ENCODE measurements at regions not wholly inside any gene's neighbourhood (a gene's known extent, or its start where the extent isn't known, plus 50 kb on each side); places are given as distances from the start of the nearest gene placed in this dataset.
"Not testable (repeated sequence)": the region's sequence is repeated elsewhere in the genome, so short reads cannot be mapped to it uniquely, and the experiment has no call there.

DNA sequence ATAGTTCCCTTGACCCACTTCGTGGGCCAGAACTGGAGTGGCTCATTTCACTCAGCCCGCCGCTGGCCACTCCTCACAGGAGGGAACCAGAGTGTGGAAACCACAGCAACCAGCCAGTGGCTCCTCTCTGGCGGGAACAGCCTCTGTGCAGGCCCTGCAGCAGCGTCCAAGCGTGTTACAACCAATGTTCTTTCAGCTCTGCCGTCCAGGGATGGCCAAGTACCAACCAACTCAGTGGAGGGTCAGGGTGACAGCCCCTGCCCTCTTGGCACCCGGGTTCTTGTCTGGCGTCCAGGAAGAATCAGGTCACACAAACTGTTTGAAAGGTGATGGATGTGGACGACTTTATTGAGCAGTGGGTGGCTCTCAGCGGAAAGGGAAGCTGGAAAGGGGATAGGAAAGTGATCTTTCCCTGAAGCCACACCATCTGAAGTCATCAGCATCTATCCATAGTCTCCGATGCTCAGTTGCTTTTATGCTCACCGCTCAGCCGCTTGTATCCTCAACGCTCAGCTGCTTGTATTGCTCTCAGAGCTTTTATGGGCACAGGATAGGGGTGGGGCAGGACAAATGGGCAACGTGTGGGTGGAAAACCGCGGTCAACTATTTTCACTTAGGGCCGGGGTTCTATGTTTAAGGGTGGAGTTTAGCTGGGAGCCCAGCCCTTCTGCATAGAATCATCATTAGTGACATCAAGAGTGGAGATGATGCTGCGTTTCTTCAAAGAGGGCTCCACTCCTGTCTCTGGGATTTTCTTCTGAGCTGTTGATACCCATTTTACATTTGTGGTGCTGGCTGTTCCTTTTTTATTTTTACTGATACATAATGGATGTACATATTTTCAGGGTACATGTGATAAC is 250.2 kb downstream of the RRAGC start:
- DNase-seq (ENCODE audit: low spot score): no peak

DNA sequence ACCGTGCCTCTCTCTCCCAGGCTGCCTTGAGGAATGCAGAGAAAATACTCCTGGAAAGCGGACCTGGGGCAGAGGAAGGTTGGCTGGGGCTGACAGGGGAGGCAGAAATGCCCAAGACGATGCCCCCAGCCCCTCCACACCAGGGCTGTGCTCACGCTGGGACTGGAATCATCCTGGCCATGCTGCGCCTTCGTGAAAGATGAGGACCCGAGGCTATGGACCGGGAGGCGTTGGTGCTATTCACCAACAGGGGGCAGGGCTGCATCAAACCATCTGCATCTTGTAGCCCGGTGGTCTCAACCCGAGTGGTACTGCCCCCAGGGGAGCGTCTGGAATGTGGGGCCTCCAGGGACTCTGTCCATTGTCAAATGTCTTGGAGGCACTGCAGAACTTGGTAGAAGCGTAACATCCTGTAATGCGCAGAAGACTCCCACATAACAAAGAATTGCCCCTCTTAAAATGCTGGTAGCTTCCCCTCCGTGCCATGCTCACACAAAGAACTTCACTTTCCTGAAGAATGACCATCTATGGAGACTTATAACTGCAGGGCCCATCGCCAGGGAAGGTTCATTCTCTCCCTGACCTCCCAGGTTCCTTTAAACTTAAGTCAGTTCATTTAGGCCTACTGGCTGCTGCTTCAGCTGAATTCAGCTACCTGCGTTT is 251.2 kb downstream of the RRAGC start:
- peak; percentile 58 for DNase-seq (ENCODE audit: low spot score)

DNA sequence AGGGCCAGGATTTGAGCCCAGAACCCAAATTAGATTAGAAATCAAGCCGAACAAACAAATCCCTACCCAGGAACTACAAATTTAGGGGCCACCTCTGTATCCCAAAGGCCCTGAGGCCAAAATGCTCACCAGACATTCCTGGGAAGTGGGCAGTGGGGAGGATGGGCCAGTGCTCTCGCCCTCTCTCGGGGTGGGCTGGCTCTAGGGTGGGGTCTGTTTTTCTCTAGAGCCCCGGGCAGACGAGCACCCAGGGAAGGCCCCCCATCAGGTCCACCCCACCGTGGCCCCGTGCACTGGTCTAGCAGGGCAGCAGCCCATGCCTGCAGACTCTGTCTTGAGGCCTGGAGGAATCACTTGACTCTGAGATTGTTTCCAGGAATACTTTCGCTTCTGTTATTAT is 252.0 kb downstream of the RRAGC start:
- DNase-seq (ENCODE audit: low spot score): no peak

DNA sequence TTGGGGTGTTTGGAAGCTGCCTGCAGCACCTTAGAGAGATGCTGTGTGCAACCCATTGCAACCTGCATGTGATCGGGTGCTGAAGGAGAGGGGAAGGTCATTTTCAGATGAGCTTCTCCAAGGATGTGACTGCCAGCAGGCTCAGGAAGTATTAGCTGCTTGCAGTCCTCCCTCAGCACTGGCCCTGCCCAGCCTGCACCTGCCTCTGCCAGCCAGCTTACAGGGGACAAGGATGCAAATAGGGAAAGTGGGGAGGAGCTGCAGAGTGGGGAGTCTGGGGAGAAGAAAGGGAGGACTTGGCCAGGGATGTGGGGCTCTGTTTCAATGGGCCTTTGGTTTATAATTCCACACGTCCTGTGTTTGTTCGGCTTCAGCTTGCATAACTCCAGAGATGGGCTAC is 254.5 kb downstream of the RRAGC start:
- no peak for DNase-seq (ENCODE audit: low spot score)

DNA sequence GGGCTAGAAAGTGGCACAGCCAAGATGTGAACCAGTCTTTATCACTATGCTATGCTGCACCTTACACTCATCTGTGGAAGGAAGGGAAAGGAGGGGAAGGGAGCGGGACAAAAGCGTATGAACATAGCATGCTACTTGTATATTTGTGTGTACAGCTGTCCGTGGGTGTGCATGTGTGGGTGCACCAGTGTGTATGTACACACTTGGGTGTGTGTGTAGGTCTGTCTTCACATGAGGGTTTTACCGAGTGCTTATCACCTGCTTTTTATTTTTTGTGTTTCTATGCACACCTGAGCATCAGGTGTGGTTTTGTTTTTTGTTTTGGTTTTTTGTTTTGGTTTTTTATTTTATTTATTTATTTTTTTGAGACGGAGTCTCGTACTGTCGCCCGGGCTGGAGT is 255.7 kb downstream of the RRAGC start:
- DNase-seq (ENCODE audit: low spot score): no peak

DNA sequence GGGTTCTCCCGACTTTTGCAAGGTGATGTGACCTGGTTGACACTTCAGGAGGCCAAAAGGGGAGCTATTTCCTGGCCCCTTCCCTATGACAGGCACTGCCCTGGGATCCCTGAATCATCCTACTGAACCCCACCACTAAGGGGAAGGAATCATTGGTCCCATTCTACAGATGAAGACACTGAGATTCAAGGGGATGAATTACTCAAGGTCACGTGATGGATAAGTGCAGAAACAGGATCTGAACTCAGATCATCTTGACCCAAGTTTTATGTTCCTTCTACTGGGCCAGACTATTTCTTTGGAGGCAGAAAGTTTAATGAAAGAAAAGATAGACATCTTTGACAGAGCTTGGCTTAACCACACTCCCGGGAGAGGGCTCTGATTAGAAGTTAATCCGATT is 258.7 kb downstream of the RRAGC start:
- no peak for DNase-seq (ENCODE audit: low spot score)

DNA sequence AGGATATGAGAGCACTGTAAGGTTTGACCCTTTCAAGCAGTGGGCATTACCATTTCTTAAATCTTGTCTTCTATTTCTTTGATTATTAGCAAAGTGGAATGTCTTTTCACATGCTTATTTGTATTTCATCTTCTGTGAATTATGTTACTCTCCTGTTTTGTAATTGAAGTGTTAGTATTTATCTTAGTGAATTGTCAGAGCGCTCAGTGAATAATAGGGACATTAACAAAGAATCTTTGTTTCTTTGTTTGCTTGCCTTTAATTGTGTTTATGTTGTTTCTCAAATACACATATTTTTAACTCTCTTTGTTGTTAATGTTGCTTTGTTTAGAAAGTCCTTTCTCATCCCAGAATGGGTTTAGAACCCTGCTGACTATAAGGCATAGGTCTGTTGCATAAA is 259.3 kb downstream of the RRAGC start:
- DNase-seq (ENCODE audit: low spot score): no peak

DNA sequence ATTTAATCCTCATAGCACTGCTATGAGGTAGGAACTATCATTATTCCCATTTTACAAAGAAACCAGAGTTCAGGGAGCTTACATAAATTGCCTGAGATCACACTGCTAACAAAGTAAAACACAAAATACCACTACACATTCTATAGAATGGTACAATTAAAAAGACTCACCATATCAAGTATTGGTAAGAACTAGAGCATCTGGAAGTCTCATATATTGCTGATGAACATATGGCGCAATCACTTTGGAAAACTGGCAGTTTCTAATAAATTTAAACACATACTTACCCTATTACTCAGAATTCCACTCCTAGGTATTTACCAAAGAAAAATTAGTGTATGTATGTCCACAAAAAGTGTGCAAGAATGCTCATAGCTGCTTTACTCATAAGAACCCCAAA is 261.5 kb downstream of the RRAGC start:
- DNase-seq (ENCODE audit: low spot score): no peak

DNA sequence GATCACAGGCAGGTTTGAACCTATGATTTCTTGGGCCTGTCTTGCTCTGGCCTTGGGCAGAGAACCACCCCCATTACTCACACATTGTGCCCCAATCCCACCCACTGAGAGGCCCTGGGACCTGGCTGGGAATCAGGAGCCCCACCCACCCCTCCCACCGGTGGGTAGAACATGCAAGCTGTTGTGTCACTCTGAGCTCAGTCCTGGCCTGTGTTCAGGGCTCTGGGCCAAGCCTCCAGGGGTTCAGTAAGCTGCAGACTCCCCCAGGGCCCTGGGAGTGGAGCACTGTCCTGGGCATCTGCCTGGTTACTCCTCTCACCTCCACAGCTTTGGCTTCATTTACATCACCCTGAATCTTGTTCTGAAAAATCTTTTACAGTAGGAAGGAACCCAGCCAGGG is 270.5 kb downstream of the RRAGC start:
- DNase-seq (ENCODE audit: low spot score): no peak

DNA sequence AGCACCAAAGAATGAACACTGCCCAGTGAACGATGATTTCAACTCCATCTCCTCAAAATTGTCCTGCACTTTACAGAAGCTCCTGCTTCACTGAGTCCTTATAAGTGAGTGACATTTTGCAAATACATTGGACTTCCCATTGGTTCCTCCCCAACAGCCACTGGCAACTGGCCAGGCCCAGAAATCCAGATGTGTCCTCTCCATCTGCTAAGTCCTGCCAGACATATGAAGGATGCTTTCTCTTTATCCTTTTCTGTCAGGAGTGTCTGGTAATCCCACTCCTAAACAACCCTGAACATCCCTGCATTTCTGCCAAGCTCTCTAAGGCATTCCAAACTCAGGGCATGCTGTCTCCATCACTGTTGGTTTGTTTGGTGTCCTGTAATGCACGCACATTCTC is 271.8 kb downstream of the RRAGC start:
- DNase-seq (ENCODE audit: low spot score): no peak

DNA sequence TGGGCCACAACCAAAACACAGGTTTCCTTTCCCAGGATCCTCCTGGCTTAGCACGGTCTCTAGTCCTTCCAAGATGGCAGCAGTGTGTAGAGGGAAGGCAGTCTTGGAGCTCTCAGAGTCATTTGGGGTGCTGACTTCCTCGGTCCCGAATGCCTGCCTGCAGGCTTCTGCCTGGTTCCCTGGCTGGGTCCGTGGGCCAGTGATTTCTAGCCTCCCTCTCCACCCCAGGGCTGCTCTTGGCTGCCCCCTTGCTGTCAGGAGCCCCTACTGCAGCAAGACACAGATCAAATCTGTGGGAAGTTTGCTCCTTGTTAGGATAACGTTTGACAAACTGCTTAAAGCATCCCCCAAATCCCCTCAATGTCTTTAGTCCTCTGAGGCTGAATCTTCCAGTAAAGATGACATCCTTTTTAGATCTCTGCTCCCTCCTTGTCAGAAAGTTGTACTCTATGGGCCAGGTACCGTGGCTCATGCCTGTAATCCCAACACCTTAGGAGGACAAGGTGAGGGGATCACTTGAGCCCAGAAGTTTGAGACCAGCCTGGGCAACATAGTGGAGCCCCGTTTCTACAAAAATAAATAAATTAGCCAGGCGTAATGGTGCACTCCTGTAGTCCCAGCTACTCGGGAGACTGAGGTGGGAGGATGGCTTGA is 272.5 kb downstream of the RRAGC start:
- DNase-seq (ENCODE audit: low spot score): peak; percentile 82

DNA sequence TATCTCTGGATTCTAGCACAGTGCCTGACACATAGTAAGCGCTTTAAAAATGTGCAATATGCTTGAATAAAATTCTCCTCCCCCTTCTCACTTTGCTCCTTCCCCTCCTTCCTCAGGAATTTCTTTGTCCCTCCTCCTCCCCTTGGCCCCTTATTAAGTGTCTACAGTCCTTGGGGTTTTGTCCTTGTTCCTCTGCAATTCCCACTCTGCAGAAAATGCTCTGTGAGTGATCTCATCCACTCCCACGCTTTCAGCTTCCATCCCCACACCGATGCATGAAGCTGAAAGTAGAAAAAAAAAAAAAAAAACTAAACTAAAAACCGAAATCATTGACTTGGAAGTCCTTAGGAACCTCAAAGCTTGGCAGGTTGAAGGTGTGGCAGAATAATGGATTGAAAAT is 273.6 kb downstream of the RRAGC start:
- DNase-seq (ENCODE audit: low spot score): no peak

DNA sequence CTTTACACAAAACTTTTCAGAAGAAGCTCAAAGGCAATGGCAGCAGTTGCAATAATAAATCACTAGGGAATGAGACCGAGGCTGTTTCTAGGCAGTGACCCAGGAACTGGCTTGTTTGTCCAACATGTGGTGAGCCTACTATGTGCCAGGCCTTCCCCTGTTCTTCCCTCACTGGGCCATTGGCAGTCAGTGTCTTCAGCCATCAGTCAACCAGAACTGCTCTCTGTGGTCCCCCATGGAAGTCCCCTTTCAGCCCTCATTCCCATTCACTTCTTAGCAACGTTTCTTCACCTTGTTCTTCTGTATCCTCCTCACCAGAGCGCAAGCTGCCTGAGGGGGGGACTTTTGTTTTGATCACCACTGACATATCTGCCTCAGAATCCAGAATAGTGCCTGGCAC is 274.1 kb downstream of the RRAGC start:
- DNase-seq (ENCODE audit: low spot score): no peak

DNA sequence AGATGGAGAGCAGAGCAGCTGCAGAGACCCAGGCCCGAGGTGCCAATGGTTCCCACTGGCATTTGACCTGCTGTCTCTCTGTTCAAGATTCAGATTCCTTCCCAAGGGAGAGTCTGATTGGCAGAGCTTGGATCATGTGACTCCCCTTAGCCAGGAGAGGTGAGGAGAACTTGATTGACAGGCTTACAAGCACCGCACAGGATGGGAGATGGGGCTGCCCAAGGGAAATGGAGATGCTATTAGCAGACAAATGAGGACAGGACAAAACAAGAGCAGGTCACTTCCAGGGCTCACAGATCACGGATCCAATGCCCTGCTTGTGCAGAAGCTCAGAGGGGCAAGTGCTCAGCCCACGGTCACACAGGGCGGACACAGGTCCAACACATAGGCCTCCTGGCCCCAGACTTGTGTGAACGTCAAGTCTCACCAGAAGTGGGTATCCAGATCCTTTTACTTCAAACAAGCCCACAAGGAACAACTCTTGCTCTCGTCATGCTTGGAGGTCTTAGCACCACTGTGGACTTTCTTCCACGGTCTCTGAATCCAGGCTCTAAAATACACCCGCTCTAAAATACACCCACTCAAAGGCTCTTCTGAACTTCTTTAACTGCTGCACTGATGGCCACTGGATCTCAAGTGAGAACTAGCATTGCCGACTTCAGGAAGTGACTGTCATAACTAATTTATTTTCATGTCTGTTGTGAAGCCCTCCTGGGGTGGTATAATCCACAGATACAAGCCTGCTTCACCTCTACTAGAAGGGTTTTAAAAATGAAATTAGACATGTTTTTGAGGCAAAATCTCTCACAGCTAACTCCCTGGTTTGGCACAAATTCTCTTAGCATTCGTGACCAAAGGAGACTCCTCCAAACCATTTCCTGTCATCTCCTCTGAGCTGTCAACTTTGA is 274.9 kb downstream of the RRAGC start:
- no peak for DNase-seq (ENCODE audit: low spot score)

DNA sequence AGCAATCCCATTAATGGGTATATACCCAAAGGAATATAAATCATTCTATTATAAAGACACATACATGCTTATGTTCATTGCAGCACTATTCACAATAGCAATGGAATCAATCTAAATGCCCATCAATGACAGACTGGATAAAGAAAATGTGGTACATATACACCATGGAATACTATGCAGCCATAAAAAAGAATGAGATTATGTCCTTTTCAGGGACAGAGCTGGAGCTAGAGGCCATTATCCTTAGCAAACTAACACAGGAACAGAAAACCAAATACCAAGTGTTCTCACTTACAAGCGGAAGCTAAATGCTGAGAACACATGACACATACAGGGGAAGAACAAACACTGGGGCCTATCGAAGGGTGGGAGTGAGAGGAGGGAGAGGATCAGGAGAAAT is 276.3 kb downstream of the RRAGC start:
- DNase-seq (ENCODE audit: low spot score): not testable (repeated sequence)

DNA sequence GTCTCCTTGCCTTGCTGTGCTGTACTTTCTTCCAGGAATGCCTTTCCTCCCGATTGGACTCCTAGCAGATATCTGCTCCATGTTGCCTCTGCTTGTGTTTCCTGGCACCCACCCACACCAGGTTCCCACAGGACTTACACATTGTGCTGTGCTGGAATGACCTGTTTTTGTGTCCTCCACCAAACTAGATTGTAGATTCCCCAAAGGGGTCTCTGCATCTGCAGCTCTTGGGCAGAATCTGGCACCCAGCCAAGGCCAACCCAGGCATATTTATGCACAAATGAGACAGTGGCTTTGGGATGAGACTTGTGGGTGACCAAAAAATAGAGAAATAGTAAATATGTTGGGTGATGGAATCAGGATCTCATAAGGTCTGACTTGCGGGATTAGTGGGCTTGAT is 278.2 kb downstream of the RRAGC start:
- no peak for DNase-seq (ENCODE audit: low spot score)

DNA sequence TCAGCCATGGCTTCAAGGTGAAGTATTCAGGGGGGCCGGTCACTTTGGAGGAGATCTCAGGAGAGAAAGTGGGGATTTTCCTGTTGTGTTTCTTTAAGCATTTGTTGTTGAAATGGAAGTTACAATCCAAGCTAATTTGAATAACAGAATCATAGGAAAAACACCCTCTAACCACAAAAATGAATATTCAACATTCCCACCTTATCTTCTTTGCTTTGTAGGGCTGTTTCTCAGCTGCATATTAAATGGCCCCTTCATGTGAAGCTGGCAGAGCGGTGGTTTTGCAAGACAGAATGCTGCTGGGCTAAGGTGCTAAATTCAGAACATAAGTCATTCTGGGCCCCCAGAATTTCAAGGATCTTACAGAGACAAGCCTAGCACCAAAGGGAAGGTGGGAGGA is 279.0 kb downstream of the RRAGC start:
- no peak for DNase-seq (ENCODE audit: low spot score)

DNA sequence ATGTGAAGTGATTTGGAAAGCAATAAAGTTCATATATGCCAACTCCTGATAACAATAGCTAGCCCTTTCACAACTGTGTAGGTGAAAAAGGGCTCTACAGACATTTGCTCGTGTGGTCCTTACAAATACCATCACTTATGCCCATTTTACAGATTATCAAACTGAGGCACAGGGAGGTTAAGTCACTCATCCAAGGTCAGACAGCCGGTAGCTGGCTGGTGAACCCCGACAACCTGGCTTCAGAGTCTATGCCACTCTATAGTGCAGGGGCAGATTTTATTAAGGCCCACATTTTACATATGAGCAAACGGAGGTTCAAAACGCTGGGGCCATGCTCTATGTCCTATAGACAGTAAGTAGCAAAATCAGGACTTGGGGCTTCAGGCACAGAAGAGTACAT is 280.5 kb downstream of the RRAGC start:
- no peak for DNase-seq (ENCODE audit: low spot score)

DNA sequence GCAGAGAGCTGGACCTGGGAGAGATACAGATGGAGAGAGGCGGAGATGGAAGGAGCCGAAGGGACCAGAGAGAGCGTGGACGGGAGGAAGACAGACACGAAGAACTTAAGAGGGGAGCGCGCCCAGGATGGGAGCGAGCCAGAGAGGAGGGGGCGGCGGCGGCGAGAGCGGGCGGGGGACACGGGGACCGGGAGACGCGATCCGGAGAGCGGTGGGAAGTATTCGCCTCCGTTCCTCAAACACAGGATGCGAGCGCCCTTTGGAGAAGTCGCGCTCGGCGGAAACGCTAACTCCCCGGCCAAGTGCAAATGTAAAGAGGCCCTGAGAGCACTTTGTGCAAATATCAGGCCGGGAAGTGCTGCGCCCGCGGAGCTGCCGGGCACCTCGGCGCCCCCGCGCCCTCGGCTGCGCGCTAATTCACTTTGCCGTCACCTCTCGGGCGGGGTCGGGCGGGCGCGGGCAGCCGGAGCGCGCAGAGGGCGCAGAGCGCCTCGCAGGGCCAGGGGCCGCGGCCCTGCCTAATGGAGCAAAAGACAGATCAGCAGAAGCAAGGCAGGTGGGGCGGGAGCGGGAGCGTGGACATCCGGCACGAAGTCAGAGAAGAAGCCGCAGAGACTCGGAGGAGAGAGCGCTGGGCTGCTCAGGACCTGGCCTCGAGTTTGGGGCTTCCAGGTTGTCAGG is 281.2 kb downstream of the RRAGC start:
- no peak for DNase-seq (ENCODE audit: low spot score)

DNA sequence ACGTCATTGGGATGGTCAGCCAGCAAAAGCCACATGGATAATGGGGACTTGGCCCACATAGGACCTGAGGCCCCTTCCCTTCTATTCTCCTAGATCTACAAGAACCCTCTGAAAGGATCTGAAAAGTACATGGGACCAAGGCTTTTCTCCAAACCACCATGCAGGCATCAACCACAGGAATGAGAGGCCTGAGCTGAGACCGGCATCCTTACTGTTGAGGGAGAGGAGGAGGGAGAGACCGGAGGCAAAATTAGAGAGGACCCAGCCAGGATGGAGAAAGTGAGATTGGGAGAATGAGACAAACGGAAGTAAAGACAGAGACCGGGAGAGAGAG is 281.7 kb downstream of the RRAGC start:
- no peak for DNase-seq (ENCODE audit: low spot score)

DNA sequence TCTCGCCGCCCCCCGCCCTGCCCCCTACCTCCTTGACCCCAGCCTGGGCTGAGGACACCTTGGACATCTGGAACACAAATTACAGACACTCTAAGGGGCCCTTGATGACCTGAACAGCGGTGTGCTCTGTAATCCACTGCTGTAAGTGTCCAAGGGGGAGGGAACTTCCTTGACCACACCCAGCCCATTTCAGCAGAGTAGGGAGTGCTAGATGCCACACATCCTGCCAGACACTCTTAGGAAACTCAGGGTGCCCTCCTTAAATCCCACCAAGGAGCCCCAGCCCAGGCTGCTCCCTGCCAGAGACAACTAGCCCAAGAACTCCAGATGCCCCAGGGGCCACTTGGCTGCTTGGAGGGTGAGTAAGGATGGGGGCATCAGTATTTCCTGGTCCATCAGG is 282.2 kb downstream of the RRAGC start:
- no peak for DNase-seq (ENCODE audit: low spot score)

DNA sequence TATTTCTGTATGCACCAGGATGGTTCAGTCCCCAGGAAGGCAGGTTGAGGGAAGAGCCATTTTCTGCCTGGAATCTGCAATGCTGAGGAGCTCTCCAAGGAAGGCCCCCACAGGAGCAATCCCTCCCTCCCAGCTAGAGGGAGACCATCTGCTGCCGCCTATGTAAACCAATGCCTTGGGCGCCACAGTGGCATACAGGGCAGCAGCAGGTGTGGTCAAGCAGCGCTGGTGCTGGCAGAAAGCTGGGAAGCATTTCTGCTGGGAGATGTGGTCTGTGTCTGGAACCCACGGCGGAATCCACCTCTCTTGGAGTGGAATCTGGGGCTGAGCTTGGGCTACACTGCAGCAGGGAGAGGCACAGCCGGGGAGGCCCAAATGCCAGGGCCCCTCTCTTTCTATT is 283.3 kb downstream of the RRAGC start:
- DNase-seq (ENCODE audit: low spot score): no peak
